ENCODE measurements at regions not wholly inside any gene's neighbourhood (a gene's known extent, or its start where the extent isn't known, plus 50 kb on each side); places are given as distances from the start of the nearest gene placed in this dataset.

- DNase-seq (ENCODE audit: low read depth), result no peak
Observed at GRCh38 chr9:75414371-75415160, 326.3 kb downstream of the OSTF1 start.

- DNase-seq (ENCODE audit: low read depth), result no peak
Observed at GRCh38 chr9:75417471-75417870, 329.2 kb downstream of the OSTF1 start.

GRCh38 chr9:75418518-75418917 lies 330.2 kb downstream of the OSTF1 start:
- no peak for DNase-seq (ENCODE audit: low read depth)

- DNase-seq (ENCODE audit: low read depth), result no peak
Observed at GRCh38 chr9:75422944-75423522, 334.7 kb downstream of the OSTF1 start.

- no peak for DNase-seq (ENCODE audit: low read depth)
Observed at GRCh38 chr9:75429531-75430475, 341.5 kb downstream of the OSTF1 start.

GRCh38 chr9:75431375-75431774 lies 343.1 kb downstream of the OSTF1 start:
- no peak for DNase-seq (ENCODE audit: low read depth)

- DNase-seq (ENCODE audit: low read depth), result no peak
Observed at GRCh38 chr9:75432386-75432785, 344.1 kb downstream of the OSTF1 start.

GRCh38 chr9:75432888-75433287 lies 344.6 kb downstream of the OSTF1 start:
- no peak for DNase-seq (ENCODE audit: low read depth)

GRCh38 chr9:75438716-75439115 lies 350.4 kb downstream of the OSTF1 start:
- no peak for DNase-seq (ENCODE audit: low read depth)

- no peak for DNase-seq (ENCODE audit: low read depth)
Observed at GRCh38 chr9:75440914-75441313, 352.6 kb downstream of the OSTF1 start.

GRCh38 chr9:75445144-75445543 lies 356.8 kb downstream of the OSTF1 start:
- no peak for DNase-seq (ENCODE audit: low read depth)

- no peak for DNase-seq (ENCODE audit: low read depth)
Observed at GRCh38 chr9:75447281-75447680, 359.0 kb downstream of the OSTF1 start.

GRCh38 chr9:75448281-75448680 lies 360.0 kb downstream of the OSTF1 start:
- DNase-seq (ENCODE audit: low read depth), result no peak

- no peak for DNase-seq (ENCODE audit: low read depth)
Observed at GRCh38 chr9:75448955-75449354, 360.6 kb downstream of the OSTF1 start.

- DNase-seq (ENCODE audit: low read depth), result no peak
Observed at GRCh38 chr9:75451045-75451444, 362.7 kb downstream of the OSTF1 start.

GRCh38 chr9:75451505-75451904 lies 363.2 kb downstream of the OSTF1 start:
- DNase-seq (ENCODE audit: low read depth), result no peak

GRCh38 chr9:75452512-75452911 lies 364.2 kb downstream of the OSTF1 start:
- DNase-seq (ENCODE audit: low read depth), result no peak

- DNase-seq (ENCODE audit: low read depth), result no peak
Observed at GRCh38 chr9:75454043-75454442, 365.7 kb downstream of the OSTF1 start.

GRCh38 chr9:75454891-75455290 lies 366.6 kb downstream of the OSTF1 start:
- no peak for DNase-seq (ENCODE audit: low read depth)

- DNase-seq (ENCODE audit: low read depth), result no peak
Observed at GRCh38 chr9:75455444-75455921, 367.2 kb downstream of the OSTF1 start.

- no peak for DNase-seq (ENCODE audit: low read depth)
Observed at GRCh38 chr9:75456698-75457097, 368.4 kb downstream of the OSTF1 start.

- DNase-seq (ENCODE audit: low read depth), result no peak
Observed at GRCh38 chr9:75457474-75458011, 369.2 kb downstream of the OSTF1 start.
